HepG2 (cell line): ENCODE measurements at regions not wholly inside any gene's neighbourhood (a gene's known extent, or its start where the extent isn't known, plus 50 kb on each side); places are given as distances from the start of the nearest gene placed in this dataset.

ENCODE experiments used
- ATAC-seq: fragments of 200-7000 bp; cut with Tn5 transposase; 3 replicates; pipeline ENCODE4 v1.9.1; 2020; ENCODE audit warnings: mild to moderate bottlenecking, moderate library complexity
- BruUV-seq: library from RNA; stranded (reverse); fragments of 400-500 nt; replicated peaks from 2 replicates; lab custom pipeline; 2021; lab: Mats Ljungman, UMichigan
- CTCF ChIA-PET: fragments of 300-600 bp; formaldehyde crosslinking; extraction: SDS; loops from one replicate; lab custom pipeline; 2021; ENCODE audit warnings: low total read pairs, inconsistent platforms, low intra/inter-chr PET ratio; lab: Yijun Ruan, JAX
- POLR2A ChIA-PET: fragments of 350-600 bp; sonication (Branson Sonifier 250); formaldehyde crosslinking; loops from one replicate; lab custom pipeline; 2020; ENCODE audit warnings: antibody characterized with exemption, inconsistent platforms; lab: Yijun Ruan, JAX
- DNase-seq: peaks from one replicate; pipeline ENCODE4 v3.0.0-alpha.2; 2015; ENCODE audit warnings: low spot score
- FAIRE-seq: peaks from 3 replicates; lab custom pipeline; 2011; peaks lifted over from hg19 to GRCh38; lab: Jason Lieb, UNC
- H2AFZ ChIP-seq: one replicate; pipeline ENCODE4 v1.6.1; 2011; ENCODE audit warnings: low read length, inconsistent platforms
- H3K27ac ChIP-seq: fragments of 300-600 bp; 3 replicates; pipeline ENCODE4 v1.8.0; 2011; ENCODE audit warnings: mixed run types, mild to moderate bottlenecking, mixed read lengths, low read length, inconsistent platforms; ENCODE audit not compliant: insufficient read depth; ENCODE audit errors: extremely low read length
- H3K27me3 ChIP-seq, 2 experiments: fragments of 200-600 bp in 1 of 2; 2 replicates in 1 of 2; 3 replicates in 1 of 2; pipeline versions ENCODE4 v1.6.0 to v1.8.0; 2011; ENCODE audit warnings: low read length in 2 of 2, mild to moderate bottlenecking in 2 of 2, moderate library complexity in 2 of 2, inconsistent platforms in 1 of 2; ENCODE audit not compliant: insufficient read depth in 2 of 2, control insufficient read depth in 1 of 2
- H3K36me3 ChIP-seq, 2 experiments: fragments of 200-600 bp in 1 of 2; replicated peaks in 1 of 2; 2 replicates in 1 of 2; 3 replicates in 1 of 2; pipeline versions ENCODE4 v1.5.1 to v1.8.0; 2011; ENCODE audit warnings: low read length in 2 of 2, inconsistent platforms in 1 of 2; ENCODE audit not compliant: insufficient read depth in 2 of 2, control insufficient read depth in 1 of 2
- H3K4me1 ChIP-seq: 2 replicates; pipeline ENCODE4 v1.5.1; 2012; ENCODE audit warnings: low read length, inconsistent platforms; ENCODE audit not compliant: insufficient read depth
- H3K4me2 ChIP-seq: 2 replicates; pipeline ENCODE4 v1.6.0; 2011; ENCODE audit warnings: low read depth, low read length, inconsistent platforms
- H3K4me3 ChIP-seq, 3 experiments: fragments of 200-600 bp in 1 of 3; sonication (generic), shearing (Covaris generic) in 1 of 3; replicated peaks in 1 of 3; 2 replicates each; pipeline ENCODE4 v1.5.1; 2011 to 2016; ENCODE audit warnings: low read length in 3 of 3, inconsistent platforms in 2 of 3, low read depth in 2 of 3, mild to moderate bottlenecking in 2 of 3, control low read depth in 1 of 3, mixed read lengths in 1 of 3; ENCODE audit not compliant: insufficient read depth in 1 of 3
- H3K79me2 ChIP-seq: one replicate; pipeline ENCODE4 v1.6.1; 2011; ENCODE audit warnings: low read length, inconsistent platforms; ENCODE audit not compliant: insufficient read depth
- H3K9ac ChIP-seq: 2 replicates; pipeline ENCODE4 v1.6.0; 2011; ENCODE audit warnings: mild to moderate bottlenecking, low read depth, low read length, inconsistent platforms; ENCODE audit not compliant: insufficient read depth
- H3K9me3 ChIP-seq: 2 replicates; pipeline ENCODE4 v1.5.1; 2012; ENCODE audit warnings: mild to moderate bottlenecking, low read length
- H4K20me1 ChIP-seq: 2 replicates; pipeline ENCODE4 v1.6.0; 2011; ENCODE audit warnings: inconsistent platforms, mild to moderate bottlenecking, low read length, moderate library complexity; ENCODE audit not compliant: insufficient read depth
- CTCF ChIP-seq: sonication (generic); formaldehyde crosslinking; IDR thresholded peaks from 2 replicates; pipeline ENCODE4 v1.5.0; 2020; ENCODE audit warnings: mild to moderate bottlenecking, missing genetic modification reagents, moderate library complexity
- FOSL2 ChIP-seq: sonication (generic); formaldehyde crosslinking; IDR thresholded peaks from 2 replicates; pipeline ENCODE4 v1.4.0; 2020; ENCODE audit warnings: missing genetic modification reagents
- HIVEP1 ChIP-seq: sonication (generic); formaldehyde crosslinking; IDR thresholded peaks from 2 replicates; pipeline ENCODE4 v1.4.0; 2020; ENCODE audit warnings: mild to moderate bottlenecking, missing genetic modification reagents
- MATR3 ChIP-seq: sonication (generic); formaldehyde crosslinking; IDR thresholded peaks from 2 replicates; pipeline ENCODE4 v1.4.0; 2020; ENCODE audit warnings: missing genetic modification reagents
- MEF2D ChIP-seq: sonication (generic); formaldehyde crosslinking; IDR thresholded peaks from 2 replicates; pipeline ENCODE4 v1.5.1; 2020; ENCODE audit warnings: mild to moderate bottlenecking, missing genetic modification reagents
- MIER2 ChIP-seq: IDR thresholded peaks from 2 replicates; pipeline ENCODE4 v1.6.1; 2016; ENCODE audit warnings: missing biosample characterization, missing genetic modification reagents
- MTERF4 ChIP-seq: sonication (generic); formaldehyde crosslinking; IDR thresholded peaks from 2 replicates; pipeline ENCODE4 v1.8.0; 2023; ENCODE audit warnings: mild to moderate bottlenecking, missing genetic modification reagents
- RAD21 ChIP-seq: fragments of 450-650 bp; formaldehyde crosslinking; IDR thresholded peaks from 2 replicates; pipeline ENCODE4 v1.5.0; 2020; ENCODE audit warnings: mild to moderate bottlenecking
- SALL2 ChIP-seq: sonication (generic); formaldehyde crosslinking; IDR thresholded peaks from 2 replicates; pipeline ENCODE4 v1.8.1; 2023; ENCODE audit warnings: mild to moderate bottlenecking, missing genetic modification reagents, inconsistent platforms
- SMAD3 ChIP-seq: sonication (generic); formaldehyde crosslinking; IDR thresholded peaks from 2 replicates; pipeline ENCODE4 v1.4.0; 2020; ENCODE audit warnings: missing genetic modification reagents
- SMC3 ChIP-seq: IDR thresholded peaks from 2 replicates; pipeline ENCODE4 v1.6.1; 2011; ENCODE audit warnings: low read length, improper control_type of control experiment
- STAG1 ChIP-seq: sonication (generic); formaldehyde crosslinking; IDR thresholded peaks from 2 replicates; pipeline ENCODE4 v1.4.0; 2020; ENCODE audit warnings: missing genetic modification reagents
- ZBTB20 ChIP-seq: sonication (generic); formaldehyde crosslinking; IDR thresholded peaks from 2 replicates; pipeline ENCODE4 v1.8.1; 2023; ENCODE audit warnings: missing genetic modification reagents, low read depth, mild to moderate bottlenecking, borderline replicate concordance
- ZBTB21 ChIP-seq: sonication (generic); formaldehyde crosslinking; IDR thresholded peaks from 2 replicates; pipeline ENCODE4 v1.4.0; 2020; ENCODE audit warnings: missing genetic modification reagents
- ZBTB3 ChIP-seq: sonication (generic); formaldehyde crosslinking; IDR thresholded peaks from 2 replicates; pipeline ENCODE4 v1.4.0; 2020; ENCODE audit warnings: low read depth, mild to moderate bottlenecking, moderate library complexity, missing genetic modification reagents, borderline replicate concordance
- ZMYM3 ChIP-seq: sonication (generic); formaldehyde crosslinking; IDR thresholded peaks from 2 replicates; pipeline ENCODE4 v1.5.1; 2020; ENCODE audit warnings: mild to moderate bottlenecking, missing genetic modification reagents
- ZNF256 ChIP-seq: sonication (generic); formaldehyde crosslinking; conservative IDR thresholded peaks from 2 replicates; pipeline ENCODE4 v1.4.0; 2020; ENCODE audit warnings: missing genetic modification reagents
- ZNF768 ChIP-seq: sonication (generic); formaldehyde crosslinking; IDR thresholded peaks from 2 replicates; pipeline ENCODE4 v1.4.0; 2020; ENCODE audit warnings: missing genetic modification reagents
- WGBS: methylation state at CpG from one replicate; pipeline ENCODE4 v1.1.6; 2017; ENCODE audit warnings: low lambda C conversion rate; 5-methylcytosine and 5-hydroxymethylcytosine counted together
- in situ Hi-C: cut with HindIII; loops from 2 replicates; pipeline ENCODE4 v1.10.0; 2017; ENCODE audit warnings: low pct_unique_long_range_greater_than_20kb; ENCODE audit not compliant: extremely low pct_ligation_motif_present
- intact Hi-C: fragments of 100-400 bp; cut with micrococcal nuclease; formaldehyde crosslinking; loops from one replicate; pipeline ENCODE4 v1.10.0; 2022; ENCODE audit not compliant: unreplicated experiment

- no peak for TF ChIP-seq MTERF4 (CRISPR knock-in tag)
- TF ChIP-seq, all 625 proteins: peak for 37
Measured at GRCh38 chr5:32526810-32527209, 58.5 kb upstream of the SUB1 start (continued).

- Histone ChIP-seq H3K4me3 (no peak overlapping the region), H3K27ac (no peak overlapping the region), H3K9ac (no peak overlapping the region), H2AFZ (no peak overlapping the region), H3K4me2 (no peak overlapping the region), H4K20me1 (no peaks in the 10 kb centered on the region), H3K4me1 (peaks cover 34% of the 10 kb centered on the region)
- intact Hi-C loops (loop anchor here (1.0 kb wide), 1 partner anchor 34 kb away; no protein-coding TSS in a partner anchor), in situ Hi-C loops (no loop called here)
- ATAC-seq (peak; percentile 91), DNase-seq (peak; percentile 43)
- CTCF ChIA-PET = interaction anchor here (0.8 to 1.5 kb wide), 2 partner anchors 67 to 90 kb away, joined by 3 to 11 read pairs; no protein-coding TSS in a partner anchor
- POLR2A ChIA-PET = interaction anchor here (2.5 kb wide), 1 partner anchor 66 kb away, joined by 12 read pairs; no protein-coding TSS in a partner anchor
- no peak for TF ChIP-seq MIER2 (CRISPR knock-in tag)
- no peak for TF ChIP-seq ZMYM3 (CRISPR knock-in tag)
- no peak for TF ChIP-seq SMAD3 (CRISPR knock-in tag)
- no peak for TF ChIP-seq MATR3 (CRISPR knock-in tag)
- no peak for TF ChIP-seq ZBTB3 (CRISPR knock-in tag)
- TF ChIP-seq ZNF256 (CRISPR knock-in tag) = no peak
- TF ChIP-seq HIVEP1 (CRISPR knock-in tag) = no peak
- no peak for TF ChIP-seq SALL2
- TF ChIP-seq MEF2D = no peak
- TF ChIP-seq RAD21 = peak; percentile 61
- no peak for TF ChIP-seq MTERF4 (CRISPR knock-in tag)
- TF ChIP-seq ZBTB20 (CRISPR knock-in tag) = no peak
- TF ChIP-seq FOSL2 (CRISPR knock-in tag) = no peak
- peak; percentile 73 for TF ChIP-seq STAG1 (CRISPR knock-in tag)
- TF ChIP-seq CTCF (CRISPR knock-in tag) = peak; percentile 59
- TF ChIP-seq SMC3 = peak; percentile 56; the same call in 1 of the 2 replicates
- peak; percentile 88 for TF ChIP-seq ZNF768 (CRISPR knock-in tag)
- no peak for TF ChIP-seq ZBTB21 (CRISPR knock-in tag)
- TF ChIP-seq, all 625 proteins: peak for 5
- no peaks in the 10 kb centered on the region for H3K27me3 ChIP-seq
- WGBS = 68% methylated on average over 7 of the region's 7 CpGs
- no peak for FAIRE-seq
- no peaks in the 10 kb centered on the region for H3K9me3 ChIP-seq
- no peaks in the 10 kb centered on the region for H3K36me3 ChIP-seq
- no TSS peak for BruUV-seq
- H3K79me2 ChIP-seq = no peaks in the 10 kb centered on the region
Measured at GRCh38 chr5:32523625-32524024, 61.7 kb upstream of the SUB1 start.
